HG03159 (cell line): ENCODE measurements at regions not wholly inside any gene's neighbourhood (a gene's known extent, or its start where the extent isn't known, plus 50 kb on each side); places are given as distances from the start of the nearest gene placed in this dataset.

Source experiments
- ATAC-seq: cut with Tn5 transposase; IDR thresholded peaks from one replicate; pipeline ENCODE4 v1.9.1; 2021; ENCODE audit warnings: mild to moderate bottlenecking, moderate library complexity; ENCODE audit not compliant: unreplicated experiment

GRCh38 chr10:110432084-110432483 is 65.6 kb upstream of the DUSP5 start:
- ATAC-seq, result no peak

- ATAC-seq, result no peak
These were observed 64.7 kb upstream of the DUSP5 start for GRCh38 chr10:110432814-110433565.

DNA sequence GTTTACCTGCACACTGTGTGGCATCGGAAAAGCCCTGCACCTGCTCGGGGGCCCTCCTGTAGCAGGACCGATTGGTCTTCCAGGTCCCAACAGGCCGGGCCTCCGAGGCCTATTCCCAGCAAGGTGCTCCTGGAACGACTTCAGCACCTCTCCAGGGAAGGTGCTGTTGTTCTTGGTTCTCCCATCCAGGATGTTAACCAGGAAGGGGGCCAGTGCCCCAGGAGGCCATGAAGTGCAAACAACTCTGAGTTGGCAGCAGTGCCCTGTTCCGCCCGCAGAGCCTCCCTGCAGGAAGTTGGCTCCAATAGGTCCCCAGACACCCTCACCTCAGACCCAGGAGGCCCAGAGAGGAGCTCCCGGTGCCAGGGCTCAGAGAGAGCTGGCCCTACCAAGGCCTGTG is 64.0 kb upstream of the DUSP5 start:
- no peak for ATAC-seq

DNA sequence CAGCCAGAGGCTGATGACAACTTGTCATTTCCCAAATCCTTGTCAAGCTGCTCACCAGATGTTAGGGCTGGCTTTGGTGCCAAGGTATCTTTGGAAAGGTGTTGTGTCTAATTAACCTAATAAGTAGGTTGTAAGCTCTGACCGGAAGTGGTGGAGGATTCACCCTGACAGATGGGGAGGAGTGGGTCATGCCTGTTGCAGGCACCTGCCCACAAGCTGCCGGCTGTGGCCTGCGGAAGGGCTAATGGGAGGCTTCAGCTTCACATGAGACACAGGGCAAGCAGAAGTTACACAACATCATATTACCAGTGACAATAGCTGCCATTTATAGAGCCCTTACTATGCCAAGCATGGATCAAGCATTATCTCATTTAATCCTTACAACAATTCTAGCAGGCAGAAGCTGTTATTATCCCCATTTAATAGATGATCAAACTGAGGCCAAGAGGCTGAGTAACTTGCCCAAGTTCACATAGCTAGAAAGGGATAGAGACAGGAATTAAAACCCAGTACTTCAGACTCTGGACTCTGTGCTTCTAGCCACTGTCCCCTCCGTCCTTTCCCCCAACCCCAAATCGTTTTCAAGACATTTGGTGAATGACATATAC is 63.1 kb upstream of the DUSP5 start:
- no peak for ATAC-seq

GRCh38 chr10:110436554-110437350 is 61.0 kb upstream of the DUSP5 start:
- ATAC-seq, result no peak

GRCh38 chr10:110437351-110437605 is 60.4 kb upstream of the DUSP5 start:
- no peak for ATAC-seq

DNA sequence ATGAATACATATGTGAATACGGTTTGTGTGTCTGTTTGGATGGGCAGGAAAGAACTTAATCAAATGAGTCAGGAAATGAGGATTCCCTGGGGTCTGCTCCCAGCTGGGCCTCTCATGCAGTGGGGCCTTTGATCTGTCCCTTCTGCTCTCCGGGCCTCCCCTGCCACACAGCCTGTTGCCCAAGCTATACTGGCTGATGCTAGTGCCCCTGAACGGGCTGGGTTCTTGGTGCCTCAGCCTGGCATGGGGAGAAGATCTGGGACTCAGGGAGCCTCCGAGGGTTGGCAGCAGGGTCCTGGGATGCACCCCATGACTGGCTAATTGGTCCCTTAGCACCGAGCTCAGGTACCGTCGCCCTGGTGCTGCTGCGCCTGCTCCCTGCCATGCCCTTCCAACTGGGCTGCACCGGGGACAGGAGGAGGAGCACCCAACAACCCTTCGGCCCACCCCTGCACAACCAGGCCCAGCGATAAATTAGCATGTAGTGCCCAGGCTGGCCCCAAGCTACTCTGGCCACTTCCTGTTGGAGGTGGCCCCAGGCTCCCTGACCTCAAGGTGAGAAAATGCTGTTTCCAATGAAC is 59.9 kb upstream of the DUSP5 start:
- ATAC-seq, result no peak

GRCh38 chr10:110442746-110443145 is 55.0 kb upstream of the DUSP5 start:
- ATAC-seq, result no peak

GRCh38 chr10:110443239-110444003 is 54.3 kb upstream of the DUSP5 start:
- no peak for ATAC-seq

GRCh38 chr10:110444004-110444337 is 53.7 kb upstream of the DUSP5 start:
- ATAC-seq, result no peak

DNA sequence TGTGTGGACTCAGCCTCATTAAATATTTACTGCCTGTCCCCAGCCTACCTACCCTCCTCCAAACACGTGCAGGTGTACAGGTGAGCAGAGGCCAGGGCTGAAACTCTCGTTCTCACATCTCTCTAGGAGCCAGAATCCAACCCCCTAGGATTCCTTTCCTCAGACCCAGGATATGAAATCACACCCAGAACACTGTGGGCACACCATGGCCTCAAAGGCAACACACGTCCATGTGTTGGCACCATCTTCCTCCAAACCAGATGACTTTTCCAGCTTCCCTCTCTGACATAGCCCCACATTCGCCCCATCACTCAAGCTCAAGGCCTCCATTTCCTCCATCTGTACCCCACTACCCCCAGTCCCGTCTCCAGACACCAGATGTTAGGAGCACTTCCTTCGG is 51.8 kb upstream of the DUSP5 start:
- no peak for ATAC-seq

- no peak for ATAC-seq
These were observed 51.4 kb upstream of the DUSP5 start for GRCh38 chr10:110446277-110446676.

DNA sequence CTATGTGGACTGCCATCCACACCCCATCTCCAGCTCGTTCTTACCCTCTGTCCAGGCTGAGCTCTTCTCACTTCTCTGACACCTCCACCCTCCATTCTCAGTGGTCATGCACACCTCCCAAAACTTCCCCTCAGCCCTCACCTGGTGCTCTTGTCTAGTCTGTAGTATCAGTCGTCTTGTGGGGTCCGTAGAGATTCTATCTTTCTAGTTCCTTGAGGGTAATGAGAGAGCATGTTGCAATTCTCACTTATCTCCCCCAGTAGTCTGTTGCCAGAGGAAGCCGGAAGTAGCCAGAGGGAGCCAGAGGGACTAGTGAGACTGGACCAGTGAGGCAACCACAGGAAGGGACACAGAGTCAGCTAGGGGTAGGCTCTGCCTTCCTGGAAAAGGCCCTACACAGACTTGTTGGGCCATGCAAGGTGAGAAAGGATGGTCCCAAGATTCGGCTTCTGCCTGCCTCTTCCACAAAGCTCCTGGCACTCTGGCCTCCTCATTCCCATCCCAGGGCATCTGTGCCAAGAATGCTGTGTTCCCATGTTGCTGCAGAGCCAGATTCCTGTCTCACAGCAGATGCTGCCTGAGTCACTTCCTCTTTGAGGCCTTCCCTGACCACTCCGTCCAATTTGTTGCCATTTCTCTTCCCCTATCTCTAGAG is 50.6 kb upstream of the DUSP5 start:
- no peak for ATAC-seq

DNA sequence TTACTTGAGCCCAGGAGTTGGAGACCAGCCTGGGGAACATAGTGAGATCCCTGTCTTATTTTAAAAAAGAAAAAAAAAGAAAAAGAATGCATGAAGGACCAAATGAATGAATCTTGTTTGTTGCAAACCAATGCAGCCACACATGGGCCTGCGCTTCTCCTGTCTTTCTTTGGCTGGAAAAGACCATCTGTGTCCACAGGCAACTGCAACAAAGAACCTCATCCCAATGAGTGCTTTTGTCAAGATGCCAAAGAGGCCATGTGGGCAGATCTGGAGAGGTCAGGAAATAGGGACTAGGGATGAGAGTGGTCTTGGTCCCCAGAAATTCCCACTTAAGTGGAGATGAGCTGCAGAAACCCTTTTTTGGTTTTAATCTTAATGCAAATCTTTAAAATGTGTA is 49.8 kb upstream of the DUSP5 start:
- no peak for ATAC-seq
